B cell (primary cell): ENCODE measurements at regions not wholly inside any gene's neighbourhood (a gene's known extent, or its start where the extent isn't known, plus 50 kb on each side); places are given as distances from the start of the nearest gene placed in this dataset.

Source experiments
- CTCF ChIP-seq: fragments of 200-600 bp; IDR thresholded peaks from one replicate; pipeline ENCODE4 v1.8.0; 2022; ENCODE audit warnings: antibody characterized with exemption, mild to moderate bottlenecking
- EZH2 ChIP-seq: IDR thresholded peaks from 2 replicates; pipeline ENCODE4 v1.6.1; 2012; ENCODE audit warnings: borderline replicate concordance, low read depth, mild to moderate bottlenecking, moderate library complexity, low read length; ENCODE audit not compliant: insufficient read depth, poor library complexity, severe bottlenecking

- TF ChIP-seq EZH2: no peak
- TF ChIP-seq CTCF: no peak
Observed at GRCh38 chr2:53504507-53504906, 263.1 kb upstream of the CHAC2 start.
